HG03432 (cell line): ENCODE measurements at regions not wholly inside any gene's neighbourhood (a gene's known extent, or its start where the extent isn't known, plus 50 kb on each side); places are given as distances from the start of the nearest gene placed in this dataset.

ENCODE experiments used
- ATAC-seq: cut with Tn5 transposase; IDR thresholded peaks from one replicate; pipeline ENCODE4 v1.9.1; 2021; ENCODE audit warnings: mild to moderate bottlenecking, moderate library complexity; ENCODE audit not compliant: unreplicated experiment

DNA sequence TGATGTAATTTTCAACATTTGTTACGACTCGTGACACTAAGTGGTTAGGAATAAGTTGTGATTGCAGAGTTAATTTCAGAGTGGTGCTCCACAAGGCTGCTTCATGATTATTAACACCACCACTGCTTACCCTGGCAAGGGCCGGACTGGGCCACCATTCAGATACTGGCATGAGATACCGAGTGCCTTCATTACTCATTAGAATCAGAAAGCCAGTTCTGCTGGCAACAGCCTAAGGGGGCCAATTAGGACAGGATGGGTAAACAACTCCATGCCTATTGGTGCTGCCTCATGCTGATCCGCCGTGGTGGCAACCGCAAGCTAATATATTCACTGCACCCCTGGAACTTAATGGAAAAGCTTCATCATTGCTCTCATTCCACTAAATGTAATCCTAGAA, 575.1 kb downstream of the EFNB2 start:
- no peak for ATAC-seq

DNA sequence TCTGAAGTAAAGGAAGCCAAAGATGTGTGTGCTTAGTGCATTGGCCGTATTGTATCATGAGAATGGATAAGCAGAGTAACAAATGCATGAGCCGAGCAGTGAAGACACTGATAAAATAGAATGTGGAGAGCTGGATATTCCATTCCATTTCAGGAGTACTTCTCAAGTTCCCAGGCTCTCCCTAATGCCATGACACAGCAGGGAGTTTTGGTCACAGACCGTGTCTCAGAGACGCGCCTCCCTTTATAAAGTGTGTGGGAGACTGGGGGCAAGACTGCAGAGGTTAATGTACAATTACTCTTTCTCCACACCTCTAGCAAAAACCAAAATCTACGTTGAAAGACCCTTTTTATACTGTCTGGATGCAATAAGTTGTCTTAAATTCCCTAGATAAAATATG, 575.6 kb downstream of the EFNB2 start:
- ATAC-seq: no peak

GRCh38 chr13:105957769-105958438, 577.6 kb downstream of the EFNB2 start:
- no peak for ATAC-seq

DNA sequence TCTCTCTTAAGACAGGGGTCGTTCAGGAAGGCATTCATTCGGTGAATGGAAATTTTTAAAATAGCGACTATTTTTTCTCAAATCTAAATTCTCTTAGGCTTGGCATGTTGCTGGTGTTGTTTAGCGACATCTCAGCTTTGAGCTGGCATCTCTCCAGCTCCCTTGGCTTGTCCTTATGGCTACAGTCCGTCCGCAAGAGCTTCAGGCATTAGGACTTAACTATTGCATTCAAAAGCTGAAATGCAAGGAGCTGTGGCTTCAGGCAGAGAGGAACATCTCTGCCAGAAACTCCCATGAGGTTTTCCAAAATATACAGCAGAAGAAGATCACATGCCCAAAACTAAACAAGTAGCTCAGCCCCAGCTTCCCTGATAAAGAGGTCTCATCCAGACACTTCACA, 578.5 kb downstream of the EFNB2 start:
- no peak for ATAC-seq

DNA sequence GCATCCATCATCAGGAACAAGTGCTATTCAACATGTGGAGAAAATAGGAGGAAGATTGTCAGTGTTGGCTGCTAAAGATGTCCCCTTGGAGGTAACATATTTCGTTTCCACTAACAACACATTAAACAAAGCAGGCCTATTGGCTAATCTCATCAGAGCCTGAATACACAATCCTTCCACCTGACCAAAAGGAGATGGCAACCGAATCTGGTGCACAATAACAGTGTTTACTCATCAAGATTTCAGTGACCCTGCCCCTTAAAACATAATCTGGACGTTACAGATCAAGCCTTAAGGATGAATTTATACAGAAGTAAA, 582.5 kb downstream of the EFNB2 start:
- ATAC-seq: no peak

GRCh38 chr13:105952233-105952972, 583.1 kb downstream of the EFNB2 start:
- peak; percentile 84 for ATAC-seq

DNA sequence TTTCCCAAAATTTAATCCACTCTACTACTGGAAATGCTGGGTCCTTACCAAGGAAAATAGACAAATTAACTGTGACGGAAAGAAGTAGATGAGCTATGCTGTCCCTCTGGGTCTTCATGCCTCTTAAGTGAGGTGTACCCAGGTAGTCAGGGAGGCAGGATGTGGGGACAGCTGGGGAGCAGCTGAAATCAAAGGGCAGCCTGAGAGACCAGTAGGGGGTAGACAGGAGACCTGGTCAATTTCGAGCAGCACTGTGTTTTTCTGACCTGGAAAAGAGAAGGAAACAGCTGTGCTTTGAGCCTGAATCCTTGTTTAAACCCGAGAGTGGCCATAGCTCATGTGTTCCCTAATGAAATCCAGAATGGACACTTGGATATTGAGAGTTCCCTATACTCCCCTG, 587.3 kb downstream of the EFNB2 start:
- no peak for ATAC-seq

DNA sequence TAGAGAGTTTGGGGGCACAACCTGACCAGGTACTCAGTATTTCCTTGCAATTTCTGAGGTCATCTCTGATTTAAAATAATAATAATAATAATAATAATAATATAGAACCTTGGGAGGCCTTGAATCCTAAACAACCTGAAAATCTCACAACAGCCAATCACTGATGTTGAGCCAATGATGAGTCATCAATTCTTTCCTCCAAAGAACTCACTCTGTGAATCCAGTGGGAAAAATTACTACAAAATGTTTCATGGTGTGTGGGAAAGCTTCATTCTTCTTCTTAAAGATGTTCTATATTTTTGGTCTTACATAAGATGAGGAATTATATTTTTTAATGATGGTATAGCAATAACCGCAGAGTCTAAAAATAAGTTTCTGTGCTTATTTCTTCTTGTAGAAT, 594.6 kb downstream of the EFNB2 start:
- ATAC-seq: no peak

GRCh38 chr13:105937451-105937850, 598.0 kb downstream of the EFNB2 start:
- no peak for ATAC-seq

GRCh38 chr13:105936816-105937215, 598.6 kb downstream of the EFNB2 start:
- no peak for ATAC-seq

DNA sequence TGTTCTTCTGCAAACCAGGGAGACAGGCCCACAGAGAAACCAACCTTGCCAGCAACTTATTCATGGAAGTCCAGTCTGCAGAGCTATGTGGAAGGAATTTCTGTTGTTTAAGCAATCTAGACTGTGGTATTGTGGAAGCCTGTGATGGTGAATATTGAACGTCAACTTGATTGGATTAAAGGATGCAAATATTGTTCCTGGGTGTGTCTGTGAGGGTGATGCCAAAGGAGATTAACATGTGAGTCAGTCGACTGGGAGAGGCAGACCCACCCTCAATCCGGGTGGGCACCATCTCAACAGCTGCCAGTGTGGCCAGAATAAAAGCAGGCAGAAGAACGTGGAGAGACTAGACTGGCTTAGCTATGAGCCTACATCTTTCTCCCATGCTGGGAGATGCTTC, 606.0 kb downstream of the EFNB2 start:
- no peak for ATAC-seq

- ATAC-seq: no peak
These were observed 606.6 kb downstream of the EFNB2 start for GRCh38 chr13:105928901-105929300.

- ATAC-seq: no peak
These were observed 607.4 kb downstream of the EFNB2 start for GRCh38 chr13:105928048-105928447.

DNA sequence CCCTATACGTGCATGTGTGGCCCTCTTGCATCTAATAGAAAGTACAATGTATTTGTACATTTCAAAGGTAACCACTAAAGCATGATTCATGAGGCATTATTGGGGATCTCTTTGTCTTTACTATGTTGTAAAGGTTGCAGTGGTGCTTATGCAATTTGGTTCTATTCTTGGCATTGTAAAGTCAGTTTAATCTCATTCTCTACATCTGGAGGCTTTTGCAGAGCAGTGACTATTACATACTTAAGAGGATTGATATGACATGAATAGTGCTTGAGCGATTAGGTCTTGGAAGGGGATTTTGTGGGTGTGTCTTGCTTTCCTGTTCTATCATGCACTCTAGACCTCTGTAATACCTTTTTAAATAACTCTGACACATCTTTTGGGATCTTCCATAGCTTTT, 610.0 kb downstream of the EFNB2 start:
- ATAC-seq: no peak

- no peak for ATAC-seq
These were observed 613.8 kb downstream of the EFNB2 start for GRCh38 chr13:105921711-105922110.

DNA sequence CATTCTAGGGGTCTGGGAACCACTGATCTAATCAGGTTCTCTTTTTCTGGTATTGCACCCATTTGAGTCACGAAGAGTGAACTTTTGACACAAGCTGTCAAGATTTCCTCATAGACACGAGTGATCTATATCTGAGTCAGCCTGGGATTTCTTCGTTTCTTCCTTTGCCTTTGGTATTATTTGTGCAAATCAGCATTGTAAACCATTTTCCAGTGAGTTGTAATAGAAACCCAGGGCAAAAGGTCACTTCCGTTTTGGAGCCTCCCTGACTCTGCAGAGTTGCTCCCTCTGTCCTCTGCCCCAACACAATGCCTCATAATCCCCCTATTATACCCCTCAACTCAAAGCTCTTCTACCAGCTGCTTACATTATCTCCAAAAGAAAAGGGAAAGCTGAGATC, 615.1 kb downstream of the EFNB2 start:
- ATAC-seq: no peak

DNA sequence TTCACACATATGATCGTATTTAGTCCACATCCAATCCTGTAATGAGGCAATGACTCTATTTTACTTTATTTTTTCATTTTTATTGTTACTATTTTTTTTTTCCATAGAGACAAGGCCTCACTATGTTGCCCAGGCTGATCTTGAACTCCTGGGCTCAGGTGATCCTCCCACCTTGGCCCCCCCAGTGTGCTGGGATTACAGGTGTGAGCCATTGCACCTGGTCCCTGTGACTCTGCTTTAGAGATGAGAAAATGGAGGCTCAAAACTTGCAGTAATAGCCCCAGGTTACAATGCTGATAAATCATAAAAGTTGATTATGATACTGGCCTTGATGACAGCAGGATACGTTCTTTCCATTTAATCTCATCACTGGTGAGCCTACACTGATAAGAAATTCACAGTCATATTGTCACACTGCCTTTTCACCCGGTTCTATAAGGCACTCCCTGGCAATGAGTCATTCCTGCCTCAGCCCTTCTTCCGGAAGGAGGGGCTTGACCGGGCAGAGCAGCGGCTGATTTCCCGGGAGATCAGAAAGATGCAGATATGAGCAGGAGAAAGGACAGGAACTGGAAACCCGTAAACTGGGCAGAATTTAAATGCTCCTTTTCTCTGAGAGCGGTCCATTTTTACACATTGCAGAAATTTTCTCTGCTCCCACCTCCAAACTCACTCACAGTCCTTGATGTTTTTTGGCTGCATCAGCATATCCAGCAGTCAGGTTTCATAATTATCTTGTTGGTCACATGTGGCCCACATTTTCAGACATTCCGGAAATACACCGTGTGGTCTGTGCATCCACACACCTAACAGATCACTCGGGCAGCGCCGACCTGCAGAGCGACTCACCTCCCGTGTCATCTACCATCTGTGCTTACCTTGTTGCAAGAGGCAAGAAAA, 616.4 kb downstream of the EFNB2 start:
- no peak for ATAC-seq

DNA sequence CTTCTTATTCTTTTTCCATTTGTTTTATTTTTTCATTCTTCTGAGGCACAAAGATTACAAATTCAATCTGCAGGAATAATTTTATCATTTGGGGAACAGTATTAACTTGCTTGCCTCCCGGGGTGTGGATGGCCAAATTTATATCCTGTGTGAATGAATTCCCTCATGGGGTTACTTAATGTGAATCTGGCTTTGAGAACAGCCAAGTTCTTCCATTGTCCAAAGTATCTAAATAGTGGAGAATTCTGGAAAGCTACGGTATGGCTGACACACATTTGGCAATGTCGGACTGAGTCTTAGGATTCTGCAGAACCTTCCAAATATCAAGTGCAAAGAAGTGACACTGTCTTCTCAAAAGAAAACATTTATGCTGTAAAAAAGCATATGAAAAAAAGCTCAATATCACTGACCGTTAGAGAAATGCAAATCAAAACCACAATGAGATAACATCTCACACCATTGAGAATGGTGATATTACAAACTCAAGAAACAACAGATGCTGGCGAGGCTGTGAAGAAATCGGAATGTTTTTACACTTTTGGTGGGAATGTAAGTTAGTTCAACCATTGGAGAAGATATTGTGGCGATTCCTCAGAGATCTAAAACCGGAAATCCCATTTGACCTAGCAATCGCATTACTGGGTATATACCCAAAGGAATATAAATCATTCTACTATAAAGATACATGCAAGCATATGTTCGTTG, 620.2 kb downstream of the EFNB2 start:
- ATAC-seq: no peak

DNA sequence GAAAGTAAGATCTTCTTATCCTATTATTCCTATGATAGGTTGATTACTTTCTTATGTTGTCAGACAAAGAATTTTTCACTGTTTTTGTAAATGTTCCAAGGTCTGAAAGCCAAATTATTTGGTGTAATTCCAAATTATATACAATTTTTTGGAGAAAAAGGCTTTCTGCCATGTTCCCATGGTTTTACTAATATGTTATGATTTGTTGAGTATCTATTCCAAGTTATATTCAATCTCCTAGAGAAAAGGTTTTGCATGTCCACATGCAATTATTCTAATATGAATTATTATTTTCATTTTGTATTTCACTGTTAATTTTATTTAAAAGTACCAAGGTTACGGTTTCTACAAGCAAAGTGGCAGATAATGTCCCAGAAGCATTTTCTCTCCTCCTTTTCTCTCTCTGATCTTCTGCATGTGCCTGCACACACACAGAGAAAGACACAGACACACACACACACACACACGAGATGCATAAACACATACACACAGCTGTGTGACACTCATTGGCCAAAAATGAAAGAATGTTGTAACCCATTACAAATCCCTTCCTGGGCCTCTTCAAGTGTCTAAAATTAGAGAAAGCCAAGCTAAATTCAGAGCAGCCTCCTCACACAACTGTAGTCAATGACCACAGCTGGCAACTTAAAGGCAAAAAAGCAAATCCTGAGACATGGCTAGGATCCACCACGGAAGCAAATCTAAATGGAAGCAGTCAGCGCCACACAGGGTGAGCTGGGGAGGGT, 621.0 kb downstream of the EFNB2 start:
- ATAC-seq: no peak

DNA sequence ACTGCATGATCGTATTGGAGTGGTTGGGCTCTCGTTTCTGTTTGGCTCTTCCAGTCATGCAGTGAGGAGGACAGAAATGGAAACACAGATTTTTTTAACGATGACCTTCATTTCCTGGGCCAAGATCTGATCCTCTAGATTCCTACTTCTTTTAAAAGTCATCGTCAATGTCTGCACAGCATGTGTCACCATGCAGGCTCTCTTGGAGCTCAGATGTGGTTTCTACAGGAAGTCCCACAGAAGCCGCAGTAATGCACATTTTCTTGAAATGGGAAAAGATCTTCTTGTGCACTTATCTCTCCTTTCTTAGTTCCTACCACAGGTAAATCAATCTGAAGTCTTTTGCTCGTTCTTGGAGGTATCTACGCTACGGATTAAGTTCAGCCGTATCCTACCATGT, 626.9 kb downstream of the EFNB2 start:
- no peak for ATAC-seq
